ENCODE measurements at regions not wholly inside any gene's neighbourhood (a gene's known extent, or its start where the extent isn't known, plus 50 kb on each side); places are given as distances from the start of the nearest gene placed in this dataset.

GRCh38 chr3:109803274-109803673 lies 465.9 kb upstream of the DPPA4 start:
- peak; percentile 55 for TF ChIP-seq CTCF (IDR thresholded peaks at IDR 0.05; ENCODE audit: unreplicated experiment)
- no peak overlapping the region for H3K27ac Mint-ChIP-seq
- no peaks in the 10 kb centered on the region for H3K36me3 Mint-ChIP-seq
- H3K4me1 Mint-ChIP-seq = no peaks in the 10 kb centered on the region
- no peak for DNase-seq (ENCODE audit: low spot score in 2 of 2, unreplicated experiment in 2 of 2)
- no peaks in the 10 kb centered on the region for H3K27me3 Mint-ChIP-seq (ENCODE audit: low read depth)
- no peak overlapping the region for H3K4me3 Mint-ChIP-seq
- peaks cover 12% of the 10 kb centered on the region for H3K9me3 Mint-ChIP-seq

- DNase-seq (ENCODE audit: low spot score in 2 of 2, unreplicated experiment in 2 of 2) = no peak
- no peak overlapping the region for H3K27ac Mint-ChIP-seq
- no peaks in the 10 kb centered on the region for H3K36me3 Mint-ChIP-seq
- H3K9me3 Mint-ChIP-seq = peaks cover 5% of the 10 kb centered on the region
- H3K4me3 Mint-ChIP-seq = no peak overlapping the region
- H3K4me1 Mint-ChIP-seq = no peaks in the 10 kb centered on the region
- TF ChIP-seq CTCF (IDR thresholded peaks at IDR 0.05; ENCODE audit: unreplicated experiment) = no peak
- no peaks in the 10 kb centered on the region for H3K27me3 Mint-ChIP-seq (ENCODE audit: low read depth)
Observed at GRCh38 chr3:109804697-109805096, 467.4 kb upstream of the DPPA4 start.

GRCh38 chr3:109806929-109807328 lies 469.6 kb upstream of the DPPA4 start:
- DNase-seq (ENCODE audit: low spot score in 2 of 2, unreplicated experiment in 2 of 2) = no peak
- no peaks in the 10 kb centered on the region for H3K4me1 Mint-ChIP-seq
- no peak overlapping the region for H3K27ac Mint-ChIP-seq
- no peaks in the 10 kb centered on the region for H3K9me3 Mint-ChIP-seq
- H3K27me3 Mint-ChIP-seq (ENCODE audit: low read depth) = no peaks in the 10 kb centered on the region
- TF ChIP-seq CTCF (IDR thresholded peaks at IDR 0.05; ENCODE audit: unreplicated experiment) = no peak
- no peak overlapping the region for H3K4me3 Mint-ChIP-seq
- no peaks in the 10 kb centered on the region for H3K36me3 Mint-ChIP-seq

GRCh38 chr3:109809513-109809912 lies 472.2 kb upstream of the DPPA4 start:
- no peak for TF ChIP-seq CTCF (IDR thresholded peaks at IDR 0.05; ENCODE audit: unreplicated experiment)
- Mint-ChIP-seq H3K36me3 (no peaks in the 10 kb centered on the region), H3K27ac (no peak overlapping the region), H3K27me3 (ENCODE audit: low read depth) (no peaks in the 10 kb centered on the region), H3K4me1 (no peaks in the 10 kb centered on the region), H3K4me3 (no peak overlapping the region), H3K9me3 (peaks cover 5% of the 10 kb centered on the region)
- DNase-seq (ENCODE audit: low spot score in 2 of 2, unreplicated experiment in 2 of 2) = no peak

- Mint-ChIP-seq H3K27me3 (ENCODE audit: low read depth) (no peaks in the 10 kb centered on the region), H3K9me3 (peaks cover 16% of the 10 kb centered on the region), H3K36me3 (no peaks in the 10 kb centered on the region), H3K4me1 (peaks cover 4% of the 10 kb centered on the region), H3K27ac (no peak overlapping the region), H3K4me3 (no peak overlapping the region)
- no peak for TF ChIP-seq CTCF (IDR thresholded peaks at IDR 0.05; ENCODE audit: unreplicated experiment)
- DNase-seq (ENCODE audit: low spot score in 2 of 2, unreplicated experiment in 2 of 2) = no peak
Observed at GRCh38 chr3:109818081-109818480, 480.7 kb upstream of the DPPA4 start.

GRCh38 chr3:109819734-109820133 lies 482.4 kb upstream of the DPPA4 start:
- peaks cover 9% of the 10 kb centered on the region for H3K4me1 Mint-ChIP-seq
- H3K36me3 Mint-ChIP-seq = peaks cover 2% of the 10 kb centered on the region
- peaks cover 17% of the 10 kb centered on the region for H3K9me3 Mint-ChIP-seq
- no peak overlapping the region for H3K4me3 Mint-ChIP-seq
- no peak overlapping the region for H3K27ac Mint-ChIP-seq
- no peak for TF ChIP-seq CTCF (IDR thresholded peaks at IDR 0.05; ENCODE audit: unreplicated experiment)
- DNase-seq (ENCODE audit: low spot score in 2 of 2, unreplicated experiment in 2 of 2) = no peak
- no peaks in the 10 kb centered on the region for H3K27me3 Mint-ChIP-seq (ENCODE audit: low read depth)
